ENCODE measurements at regions not wholly inside any gene's neighbourhood (a gene's known extent, or its start where the extent isn't known, plus 50 kb on each side); places are given as distances from the start of the nearest gene placed in this dataset.
"Not testable (repeated sequence)": the region's sequence is repeated elsewhere in the genome, so short reads cannot be mapped to it uniquely, and the experiment has no call there.

GRCh38 chr4:18690291-18690955 lies 668.9 kb upstream of the LCORL start:
- no peak for DNase-seq

GRCh38 chr4:18689308-18690115 lies 668.0 kb upstream of the LCORL start:
- peak; percentile 94 for DNase-seq

GRCh38 chr4:18688351-18688750 lies 666.8 kb upstream of the LCORL start:
- not testable (repeated sequence) for DNase-seq

GRCh38 chr4:18686338-18687037 lies 664.9 kb upstream of the LCORL start:
- DNase-seq, result no peak

GRCh38 chr4:18684932-18685331 lies 663.4 kb upstream of the LCORL start:
- no peak for DNase-seq

GRCh38 chr4:18676526-18676915 lies 655.0 kb upstream of the LCORL start:
- DNase-seq, result no peak

GRCh38 chr4:18675586-18676525 lies 654.3 kb upstream of the LCORL start:
- DNase-seq, result no peak

GRCh38 chr4:18670034-18670433 lies 648.5 kb upstream of the LCORL start:
- DNase-seq, result no peak

- DNase-seq, result no peak
Observed at GRCh38 chr4:18669390-18669789, 647.8 kb upstream of the LCORL start.

- no peak for DNase-seq
Observed at GRCh38 chr4:18666322-18666721, 644.8 kb upstream of the LCORL start.

GRCh38 chr4:18664171-18664570 lies 642.6 kb upstream of the LCORL start:
- DNase-seq, result no peak

- no peak for DNase-seq
Observed at GRCh38 chr4:18645351-18645750, 623.8 kb upstream of the LCORL start.

- DNase-seq, result no peak
Observed at GRCh38 chr4:18641334-18641733, 619.8 kb upstream of the LCORL start.

- DNase-seq, result no peak
Observed at GRCh38 chr4:18638031-18638430, 616.5 kb upstream of the LCORL start.

GRCh38 chr4:18636001-18636585 lies 614.5 kb upstream of the LCORL start:
- peak; percentile 53 for DNase-seq

- peak; percentile 27 for DNase-seq
Observed at GRCh38 chr4:18635531-18635930, 614.0 kb upstream of the LCORL start.

GRCh38 chr4:18631586-18631985 lies 610.0 kb upstream of the LCORL start:
- no peak for DNase-seq

GRCh38 chr4:18630218-18631110 lies 608.9 kb upstream of the LCORL start:
- DNase-seq, result no peak

- DNase-seq, result peak; percentile 50
Observed at GRCh38 chr4:18627447-18628005, 606.0 kb upstream of the LCORL start.

GRCh38 chr4:18626996-18627395 lies 605.4 kb upstream of the LCORL start:
- peak; percentile 24 for DNase-seq

GRCh38 chr4:18626366-18626765 lies 604.8 kb upstream of the LCORL start:
- DNase-seq, result no peak
